Common myeloid progenitor, CD34-positive (primary cell): ENCODE measurements at regions not wholly inside any gene's neighbourhood (a gene's known extent, or its start where the extent isn't known, plus 50 kb on each side); places are given as distances from the start of the nearest gene placed in this dataset.

ENCODE experiments used
- CTCF ChIA-PET: fragments of 350-600 bp; sonication (Branson Sonifier 250); formaldehyde crosslinking; loops from one replicate; lab custom pipeline; 2021; ENCODE audit warnings: antibody characterized with exemption; lab: Charles Lee
- POLR2A ChIA-PET: fragments of 350-600 bp; sonication (Branson Sonifier 250); formaldehyde crosslinking; loops from one replicate; lab custom pipeline; 2021; ENCODE audit warnings: antibody characterized with exemption; lab: Charles Lee
- DNase-seq, 3 donors: peaks; one replicate each; pipeline versions ENCODE4 v3.0.0 to v3.0.0-alpha.2; 2013
- H3K27ac ChIP-seq, 2 experiments: 1 replicate in 1 of 2; 2 replicates in 1 of 2; pipeline ENCODE4 v1.7.0; 2013; ENCODE audit warnings: inconsistent platforms in 2 of 2, low read length in 2 of 2, mild to moderate bottlenecking in 2 of 2, low read depth in 1 of 2, moderate library complexity in 1 of 2; ENCODE audit not compliant: severe bottlenecking in 2 of 2, insufficient read depth in 1 of 2, poor library complexity in 1 of 2
- H3K27me3 ChIP-seq, 5 experiments: replicated peaks in 2 of 5; 1 replicate in 3 of 5; 2 replicates in 2 of 5; pipeline versions ENCODE4 v1.6.1 to v1.7.0; 2013; ENCODE audit warnings: low read length in 4 of 5, mild to moderate bottlenecking in 2 of 5, moderate library complexity in 2 of 5, inconsistent platforms in 1 of 5; ENCODE audit not compliant: insufficient read depth in 5 of 5, control insufficient read depth in 4 of 5
- H3K36me3 ChIP-seq, 4 experiments: 1 replicate in 2 of 4; 2 replicates in 2 of 4; pipeline versions ENCODE4 v1.6.1 to v1.7.0; 2013; ENCODE audit warnings: low read length in 3 of 4, control low read depth in 1 of 4, mild to moderate bottlenecking in 1 of 4; ENCODE audit not compliant: control insufficient read depth in 4 of 4, insufficient read depth in 4 of 4
- H3K4me1 ChIP-seq, 4 experiments: 1 replicate in 3 of 4; 2 replicates in 1 of 4; pipeline versions ENCODE4 v1.6.1 to v1.7.1; 2013; ENCODE audit warnings: low read length in 3 of 4, mild to moderate bottlenecking in 3 of 4, control low read depth in 1 of 4, inconsistent platforms in 1 of 4, moderate library complexity in 1 of 4; ENCODE audit not compliant: control insufficient read depth in 4 of 4, insufficient read depth in 4 of 4; ENCODE audit errors: control extremely low read depth in 1 of 4
- H3K4me3 ChIP-seq, 7 experiments: 1 replicate in 4 of 7; 2 replicates in 3 of 7; pipeline versions ENCODE4 v1.5.1 to v1.7.0; 2013; ENCODE audit warnings: mild to moderate bottlenecking in 7 of 7, low read length in 6 of 7, moderate library complexity in 6 of 7, inconsistent platforms in 2 of 7, low read depth in 2 of 7, control low read depth in 1 of 7; ENCODE audit not compliant: insufficient read depth in 4 of 7, control insufficient read depth in 1 of 7; ENCODE audit errors: extremely low read depth in 1 of 7
- H3K9me3 ChIP-seq, 5 experiments: 1 replicate in 4 of 5; 2 replicates in 1 of 5; pipeline versions ENCODE4 v1.6.1 to v1.7.1; 2013; ENCODE audit warnings: low read length in 4 of 5, mild to moderate bottlenecking in 2 of 5, inconsistent platforms in 1 of 5, low read depth in 1 of 5, moderate library complexity in 1 of 5; ENCODE audit not compliant: control insufficient read depth in 4 of 5, insufficient read depth in 2 of 5; ENCODE audit errors: control extremely low read depth in 1 of 5
- WGBS: methylation state at CpG from one replicate; pipeline ENCODE4 v1.1.5; 2013; ENCODE audit not compliant: insufficient coverage; 5-methylcytosine and 5-hydroxymethylcytosine counted together

GRCh38 chr1:188314557-188315137, 1485.9 kb downstream of the PLA2G4A start:
- CTCF ChIA-PET, result no interaction called here

GRCh38 chr1:188317894-188318293, 1489.1 kb downstream of the PLA2G4A start:
- DNase-seq, result no peak

More at GRCh38 chr1:188314557-188315137, 1485.9 kb downstream of the PLA2G4A start:
- no peak overlapping the region for H3K27ac ChIP-seq
- POLR2A ChIA-PET, result no interaction called here
- no peak overlapping the region for H3K4me3 ChIP-seq
- no peaks in the 10 kb centered on the region for H3K4me1 ChIP-seq
- H3K27me3 ChIP-seq, result peaks cover 0 to 2% (median 0%) of the 10 kb centered on the region in 5 experiments
- H3K36me3 ChIP-seq, result no peaks in the 10 kb centered on the region
- no peaks in the 10 kb centered on the region for H3K9me3 ChIP-seq
- DNase-seq, result no peak

GRCh38 chr1:188325211-188325610, 1496.5 kb downstream of the PLA2G4A start:
- WGBS, result 100% methylated on average over 3 of the region's 3 CpGs
- Histone ChIP-seq H3K27ac (no peak overlapping the region), H3K36me3 (no peaks in the 10 kb centered on the region), H3K27me3 (no peaks in the 10 kb centered on the region), H3K4me3 (no peak overlapping the region), H3K9me3 (no peaks in the 10 kb centered on the region), H3K4me1 (no peaks in the 10 kb centered on the region)
- DNase-seq, result peak in 1 of 3 donors; percentile 3
- CTCF ChIA-PET, result no interaction called here
- POLR2A ChIA-PET, result no interaction called here

More at GRCh38 chr1:188317894-188318293, 1489.1 kb downstream of the PLA2G4A start:
- Histone ChIP-seq H3K27ac (no peak overlapping the region), H3K27me3 (peaks cover 0 to 2% (median 0%) of the 10 kb centered on the region in 5 experiments), H3K9me3 (no peaks in the 10 kb centered on the region), H3K36me3 (no peaks in the 10 kb centered on the region), H3K4me1 (no peaks in the 10 kb centered on the region), H3K4me3 (no peak overlapping the region)
- CTCF ChIA-PET, result no interaction called here
- POLR2A ChIA-PET, result no interaction called here

GRCh38 chr1:188343914-188344313, 1515.2 kb downstream of the PLA2G4A start:
- peak in 2 of 3 donors; percentile 5 to 33 for DNase-seq
- no peaks in the 10 kb centered on the region for H3K9me3 ChIP-seq
- POLR2A ChIA-PET, result no interaction called here
- H3K27ac ChIP-seq, result no peak overlapping the region
- H3K36me3 ChIP-seq, result no peaks in the 10 kb centered on the region
- CTCF ChIA-PET, result no interaction called here
- H3K27me3 ChIP-seq, result no peaks in the 10 kb centered on the region
- no peaks in the 10 kb centered on the region for H3K4me1 ChIP-seq
- no peak overlapping the region for H3K4me3 ChIP-seq
- WGBS, result 100% methylated on average over 1 of the region's 1 CpG

GRCh38 chr1:188350104-188350503, 1521.4 kb downstream of the PLA2G4A start:
- WGBS, result no CpG with 5 or more reads among the region's 2 CpGs
- DNase-seq, result no peak

GRCh38 chr1:188355082-188355481, 1526.3 kb downstream of the PLA2G4A start:
- ChIA-PET POLR2A (no interaction called here), CTCF (interaction anchor here (0.7 kb wide), 1 partner anchor 239 kb away, joined by 3 read pairs; no protein-coding TSS in a partner anchor)
- Histone ChIP-seq H3K36me3 (no peaks in the 10 kb centered on the region), H3K9me3 (peaks cover 0 to 4% (median 0%) of the 10 kb centered on the region in 5 experiments), H3K27me3 (no peaks in the 10 kb centered on the region), H3K4me3 (no peak overlapping the region), H3K4me1 (no peaks in the 10 kb centered on the region), H3K27ac (no peak overlapping the region)
- DNase-seq, result no peak
- WGBS, result 100% methylated on average over 2 of the region's 2 CpGs

More at GRCh38 chr1:188350104-188350503, 1521.4 kb downstream of the PLA2G4A start:
- no peaks in the 10 kb centered on the region for H3K4me1 ChIP-seq
- no peak overlapping the region for H3K27ac ChIP-seq
- ChIA-PET CTCF (no interaction called here), POLR2A (no interaction called here)
- no peak overlapping the region for H3K4me3 ChIP-seq
- H3K27me3 ChIP-seq, result no peaks in the 10 kb centered on the region
- H3K9me3 ChIP-seq, result no peaks in the 10 kb centered on the region
- H3K36me3 ChIP-seq, result no peaks in the 10 kb centered on the region

- no peaks in the 10 kb centered on the region for H3K36me3 ChIP-seq
- CTCF ChIA-PET, result no interaction called here
- H3K9me3 ChIP-seq, result peaks cover 0 to 4% (median 0%) of the 10 kb centered on the region in 5 experiments
- no peak overlapping the region for H3K4me3 ChIP-seq
- no peaks in the 10 kb centered on the region for H3K27me3 ChIP-seq
- no peaks in the 10 kb centered on the region for H3K4me1 ChIP-seq
- H3K27ac ChIP-seq, result no peak overlapping the region
- POLR2A ChIA-PET, result no interaction called here
- WGBS, result 96% methylated on average over 5 of the region's 5 CpGs
- DNase-seq, result no peak
Measured at GRCh38 chr1:188355847-188356246, 1527.1 kb downstream of the PLA2G4A start.
